ENCODE measurements at regions not wholly inside any gene's neighbourhood (a gene's known extent, or its start where the extent isn't known, plus 50 kb on each side); places are given as distances from the start of the nearest gene placed in this dataset.

DNA sequence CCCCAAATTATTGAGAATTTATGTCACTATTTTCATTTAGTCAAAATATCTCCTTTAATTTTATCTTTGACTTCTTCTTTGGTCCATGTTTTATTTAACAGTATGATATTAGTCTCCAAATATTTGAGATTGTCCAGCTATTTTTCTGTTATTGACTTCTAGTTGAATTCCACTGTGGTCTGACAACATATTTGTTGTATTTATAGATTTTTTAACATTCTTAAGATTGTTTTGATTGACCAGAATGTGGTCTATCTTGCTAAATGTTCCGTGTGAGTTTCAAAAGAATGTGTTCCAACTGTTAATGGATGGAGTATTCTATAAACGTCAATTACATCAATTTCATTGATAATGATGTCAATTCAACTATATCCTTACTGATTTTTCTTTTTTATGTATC is 1452.1 kb downstream of the SUCLG1 start:
- 18% methylated on average over 2 of the region's 2 CpGs for WGBS (ENCODE audit: insufficient coverage, insufficient replicate concordance, low lambda C conversion rate, missing lambda C conversion rate)
- BruUV-seq (replicated peaks), result no TSS peak
- H3K4me2 ChIP-seq (ENCODE audit: control insufficient read depth, insufficient read depth), result no peak overlapping the region
- H2AFZ ChIP-seq (ENCODE audit: control insufficient read depth, low read depth, low read length), result no peak overlapping the region
- ATAC-seq, result no peak
- ChIA-PET RAD21 (ENCODE audit: unreplicated experiment) (no interaction called here), POLR2A (interaction anchor here (0.6 kb wide), 1 partner anchor 51 kb away, joined by 3 read pairs; no protein-coding TSS in a partner anchor), CTCF (no interaction called here), SMC1A (ENCODE audit: uncharacterized antibody, unreplicated experiment) (interaction anchor here (1.3 kb wide), 1 partner anchor 13 kb away, joined by 3 read pairs; no protein-coding TSS in a partner anchor)
- no peaks in the 10 kb centered on the region for H3K4me1 ChIP-seq (ENCODE audit: control insufficient read depth, insufficient read depth, low read length)
- H3K36me3 ChIP-seq (ENCODE audit: control insufficient read depth in 2 of 2, insufficient read depth in 2 of 2, low read length in 1 of 2), result no peaks in the 10 kb centered on the region
- no peak for DNase-seq (ENCODE audit: low read depth, low spot score)
- no peak overlapping the region for H3K4me3 ChIP-seq
- H3K9me3 ChIP-seq (replicated peaks; ENCODE audit: control insufficient read depth, insufficient read depth, low read length), result no peaks in the 10 kb centered on the region
- H3K79me2 ChIP-seq (ENCODE audit: control insufficient read depth, insufficient read depth, low read length), result no peaks in the 10 kb centered on the region
- H3K27ac ChIP-seq (ENCODE audit: control insufficient read depth, insufficient read depth), result no peak overlapping the region
- no peak overlapping the region for H3K9ac ChIP-seq (ENCODE audit: control insufficient read depth, insufficient read depth, low read length)
- no peak for FAIRE-seq
- H4K20me1 ChIP-seq (ENCODE audit: control insufficient read depth, insufficient read depth), result no peaks in the 10 kb centered on the region
- TF ChIP-seq IRF4 (IDR thresholded peaks at IDR 0.05; ENCODE audit: low read depth, low read length), result no peak
- no peaks in the 10 kb centered on the region for H3K27me3 ChIP-seq (replicated peaks in 1 of 2; ENCODE audit: control insufficient read depth in 2 of 2, insufficient read depth in 2 of 2, low read length in 1 of 2)
- intact Hi-C loops (cut with micrococcal nuclease; ENCODE audit: unreplicated experiment), result no loop called here
- in situ Hi-C loops (cut with MboI), result no loop called here

DNA sequence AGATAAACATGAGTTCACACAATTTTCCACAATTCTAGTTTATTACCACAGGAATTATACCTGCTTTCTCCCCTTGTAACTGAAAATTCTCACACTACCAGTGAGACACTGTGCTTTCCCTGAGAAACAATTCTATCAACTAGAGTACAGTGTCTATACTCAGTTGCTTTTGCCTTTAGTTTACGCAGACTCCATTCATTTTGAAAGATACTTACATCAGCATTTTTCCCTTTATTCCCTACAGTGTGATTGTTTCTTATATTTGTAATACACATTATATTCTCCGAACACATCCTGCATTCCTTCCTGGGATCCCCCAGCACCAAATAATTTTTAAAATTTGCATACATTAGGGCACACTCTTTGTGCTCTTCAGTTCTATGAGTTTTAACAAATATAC is 1455.5 kb downstream of the SUCLG1 start:
- DNase-seq (ENCODE audit: low read depth, low spot score) (no peak), FAIRE-seq (no peak), ATAC-seq (no peak)
- no peak overlapping the region for H3K4me3 ChIP-seq
- no peaks in the 10 kb centered on the region for H3K27me3 ChIP-seq (replicated peaks in 1 of 2; ENCODE audit: control insufficient read depth in 2 of 2, insufficient read depth in 2 of 2, low read length in 1 of 2)
- TF ChIP-seq KDM1A (IDR thresholded peaks at IDR 0.05; ENCODE audit: borderline replicate concordance) (no peak), EGR1 (IDR thresholded peaks at IDR 0.05; ENCODE audit: borderline replicate concordance in 1 of 2, low read depth in 2 of 2, low read length in 2 of 2) (no peak)
- TF ChIP-seq, protein P1, sequence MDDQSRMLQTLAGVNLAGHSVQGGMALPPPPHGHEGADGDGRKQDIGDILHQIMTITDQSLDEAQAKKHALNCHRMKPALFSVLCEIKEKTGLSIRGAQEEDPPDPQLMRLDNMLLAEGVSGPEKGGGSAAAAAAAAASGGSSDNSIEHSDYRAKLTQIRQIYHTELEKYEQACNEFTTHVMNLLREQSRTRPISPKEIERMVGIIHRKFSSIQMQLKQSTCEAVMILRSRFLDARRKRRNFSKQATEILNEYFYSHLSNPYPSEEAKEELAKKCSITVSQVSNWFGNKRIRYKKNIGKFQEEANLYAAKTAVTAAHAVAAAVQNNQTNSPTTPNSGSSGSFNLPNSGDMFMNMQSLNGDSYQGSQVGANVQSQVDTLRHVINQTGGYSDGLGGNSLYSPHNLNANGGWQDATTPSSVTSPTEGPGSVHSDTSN (IDR thresholded peaks at IDR 0.05; ENCODE audit: insufficient replicate concordance, low read depth, low read length), result no peak
- TF ChIP-seq, protein P2, sequence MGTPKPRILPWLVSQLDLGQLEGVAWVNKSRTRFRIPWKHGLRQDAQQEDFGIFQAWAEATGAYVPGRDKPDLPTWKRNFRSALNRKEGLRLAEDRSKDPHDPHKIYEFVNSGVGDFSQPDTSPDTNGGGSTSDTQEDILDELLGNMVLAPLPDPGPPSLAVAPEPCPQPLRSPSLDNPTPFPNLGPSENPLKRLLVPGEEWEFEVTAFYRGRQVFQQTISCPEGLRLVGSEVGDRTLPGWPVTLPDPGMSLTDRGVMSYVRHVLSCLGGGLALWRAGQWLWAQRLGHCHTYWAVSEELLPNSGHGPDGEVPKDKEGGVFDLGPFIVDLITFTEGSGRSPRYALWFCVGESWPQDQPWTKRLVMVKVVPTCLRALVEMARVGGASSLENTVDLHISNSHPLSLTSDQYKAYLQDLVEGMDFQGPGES (IDR thresholded peaks at IDR 0.05), result no peak
- no TSS peak for BruUV-seq (replicated peaks)
- RAD21 ChIA-PET (ENCODE audit: unreplicated experiment), result no interaction called here
- no peaks in the 10 kb centered on the region for H3K4me1 ChIP-seq (ENCODE audit: control insufficient read depth, insufficient read depth, low read length)
- H3K4me2 ChIP-seq (ENCODE audit: control insufficient read depth, insufficient read depth), result no peak overlapping the region
- SMC1A ChIA-PET (ENCODE audit: uncharacterized antibody, unreplicated experiment), result no interaction called here
- no peaks in the 10 kb centered on the region for H4K20me1 ChIP-seq (ENCODE audit: control insufficient read depth, insufficient read depth)
- no peak overlapping the region for H3K27ac ChIP-seq (ENCODE audit: control insufficient read depth, insufficient read depth)
- H3K79me2 ChIP-seq (ENCODE audit: control insufficient read depth, insufficient read depth, low read length), result no peaks in the 10 kb centered on the region
- H3K9me3 ChIP-seq (replicated peaks; ENCODE audit: control insufficient read depth, insufficient read depth, low read length), result no peaks in the 10 kb centered on the region
- POLR2A ChIA-PET, result no interaction called here
- H3K36me3 ChIP-seq (ENCODE audit: control insufficient read depth in 2 of 2, insufficient read depth in 2 of 2, low read length in 1 of 2), result no peaks in the 10 kb centered on the region
- no peak overlapping the region for H3K9ac ChIP-seq (ENCODE audit: control insufficient read depth, insufficient read depth, low read length)
- intact Hi-C loops (cut with micrococcal nuclease; ENCODE audit: unreplicated experiment), result no loop called here
- CTCF ChIA-PET, result no interaction called here
- in situ Hi-C loops (cut with MboI), result no loop called here
- 30% methylated on average over 2 of the region's 2 CpGs for WGBS (ENCODE audit: insufficient coverage, insufficient replicate concordance, low lambda C conversion rate, missing lambda C conversion rate)
- no peak overlapping the region for H2AFZ ChIP-seq (ENCODE audit: control insufficient read depth, low read depth, low read length)
